NCI-H69 (cell line): ENCODE measurements at regions not wholly inside any gene's neighbourhood (a gene's known extent, or its start where the extent isn't known, plus 50 kb on each side); places are given as distances from the start of the nearest gene placed in this dataset.
A peak's percentile ranks its signal among the peaks of the same experiment; 100 is the strongest.
"Not testable (repeated sequence)": the region's sequence is repeated elsewhere in the genome, so short reads cannot be mapped to it uniquely, and the experiment has no call there.

Experiments
- DNase-seq: peaks from one replicate; lab custom pipeline; 2025; lab: John Stamatoyannopoulos, UW

DNA sequence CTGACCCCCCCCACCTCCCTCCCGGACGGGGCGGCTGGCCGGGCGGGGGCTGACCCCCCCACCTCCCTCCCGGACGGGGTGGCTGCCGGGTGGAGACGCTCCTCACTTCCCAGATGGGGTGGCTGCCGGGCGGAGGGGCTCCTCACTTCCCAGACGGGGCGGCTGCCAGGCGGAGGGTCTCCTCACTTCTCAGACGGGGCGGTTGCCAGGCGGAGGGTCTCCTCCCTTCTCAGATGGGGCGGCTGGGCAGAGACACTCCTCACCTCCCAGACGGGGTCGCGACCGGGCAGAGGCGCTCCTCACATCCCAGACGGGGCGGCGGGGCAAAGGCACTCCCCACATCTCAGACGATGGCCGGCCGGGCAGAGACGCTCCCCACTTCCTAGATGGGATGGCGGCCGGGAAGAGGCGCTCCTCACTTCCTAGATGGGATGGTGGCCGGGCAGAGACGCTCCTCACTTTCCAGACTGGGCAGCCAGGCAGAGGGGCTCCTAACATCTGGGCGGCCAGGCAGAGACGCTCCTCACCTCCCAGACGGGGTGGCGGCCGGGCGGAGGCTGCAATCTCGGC, 597.6 kb downstream of the ZEB2 start:
- DNase-seq = not testable (repeated sequence)

DNA sequence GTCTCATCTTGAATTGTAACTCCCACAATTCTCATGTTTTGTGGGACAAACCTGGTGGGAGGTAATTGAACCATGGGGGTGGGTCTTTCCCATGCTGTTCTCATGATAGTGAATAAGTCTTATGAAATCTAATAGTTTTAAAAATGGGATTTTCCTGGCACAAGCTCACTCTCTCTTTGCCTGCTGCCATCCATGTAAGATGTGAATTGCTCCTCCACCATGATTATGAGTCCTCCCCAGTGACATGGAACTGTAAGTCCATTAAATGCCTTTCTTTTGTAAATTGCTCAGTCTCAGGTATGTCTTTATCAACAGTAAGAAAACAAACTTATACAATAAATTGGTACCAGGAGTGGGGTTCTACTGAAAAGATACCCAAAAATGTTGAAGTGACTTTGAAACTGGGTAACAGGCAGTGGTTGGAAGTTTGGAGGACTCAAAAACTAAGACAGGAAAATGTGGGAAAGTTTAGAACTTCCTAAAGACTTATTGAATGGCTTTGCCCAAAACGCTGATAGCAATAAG, 601.4 kb downstream of the ZEB2 start:
- DNase-seq = no peak

DNA sequence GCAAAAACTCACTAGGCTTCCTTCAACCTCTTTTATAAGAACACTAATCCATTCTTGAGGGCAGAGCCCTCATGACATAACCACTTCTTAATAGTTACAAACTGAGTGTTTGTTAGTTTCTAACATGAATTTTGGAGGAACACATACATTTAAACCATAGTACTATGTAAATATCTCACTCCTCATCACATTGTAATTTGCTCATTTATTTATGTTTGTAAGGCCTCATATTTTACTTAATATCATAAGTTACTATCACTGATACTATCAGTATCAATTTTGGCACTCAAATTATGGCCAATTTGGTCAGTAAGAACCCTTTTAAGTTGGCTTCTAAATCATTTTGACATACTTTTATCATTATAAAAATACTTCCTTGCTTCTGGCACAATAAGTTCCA, 603.1 kb downstream of the ZEB2 start:
- no peak for DNase-seq

DNA sequence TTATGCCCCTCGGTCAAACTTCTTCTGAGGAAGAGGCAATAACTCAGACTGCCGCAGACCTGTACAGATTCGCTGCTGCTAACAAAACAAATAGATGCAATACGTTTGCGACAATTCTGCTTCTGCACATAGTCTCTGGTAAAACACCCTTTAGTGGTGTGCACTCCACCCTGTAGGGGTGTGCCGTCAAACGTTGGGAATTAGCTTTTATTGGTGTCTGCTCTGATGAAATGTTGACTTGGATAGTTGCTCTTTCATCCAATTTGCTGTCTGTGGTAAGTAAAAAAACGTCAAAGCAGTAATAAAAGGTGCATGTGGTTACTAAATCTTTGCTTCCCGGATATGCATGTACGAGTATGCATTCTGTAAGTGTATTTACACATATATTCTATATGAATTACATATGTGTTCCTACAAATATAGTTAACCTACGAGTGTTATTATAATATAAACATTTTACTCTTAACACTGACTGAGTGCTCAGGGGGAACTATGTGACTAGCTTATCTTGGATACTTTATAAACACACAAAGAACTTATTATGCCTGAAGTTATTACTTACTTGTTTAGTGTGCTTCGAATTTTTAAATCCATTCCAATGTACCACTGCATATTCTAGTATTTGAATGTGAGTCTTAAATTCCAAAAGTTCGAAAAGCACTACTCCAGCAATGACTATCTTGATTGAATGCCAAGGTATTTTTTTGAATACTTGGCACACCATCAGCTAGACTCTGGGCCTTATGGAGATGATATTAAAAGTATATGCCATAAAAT, 610.2 kb downstream of the ZEB2 start:
- no peak for DNase-seq

DNA sequence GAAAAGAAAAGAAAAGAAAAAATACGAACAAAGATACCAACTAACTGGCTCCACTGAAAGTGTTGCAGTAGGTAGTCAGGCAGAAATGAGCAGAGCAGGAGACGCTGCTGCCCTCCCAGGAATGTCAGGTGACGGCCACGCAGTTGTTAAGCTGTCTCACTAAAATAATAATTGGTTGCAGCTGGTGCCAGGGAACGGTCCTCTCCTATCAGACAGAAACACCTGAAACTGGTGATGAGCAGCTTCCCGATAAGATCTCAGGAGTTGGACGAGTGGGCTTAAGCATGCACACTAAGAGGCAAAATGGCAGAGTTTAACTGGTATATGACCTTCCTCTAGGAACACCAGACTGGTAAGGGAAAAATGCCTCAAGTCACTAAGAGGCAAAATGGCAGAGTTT, 611.1 kb downstream of the ZEB2 start:
- no peak for DNase-seq

DNA sequence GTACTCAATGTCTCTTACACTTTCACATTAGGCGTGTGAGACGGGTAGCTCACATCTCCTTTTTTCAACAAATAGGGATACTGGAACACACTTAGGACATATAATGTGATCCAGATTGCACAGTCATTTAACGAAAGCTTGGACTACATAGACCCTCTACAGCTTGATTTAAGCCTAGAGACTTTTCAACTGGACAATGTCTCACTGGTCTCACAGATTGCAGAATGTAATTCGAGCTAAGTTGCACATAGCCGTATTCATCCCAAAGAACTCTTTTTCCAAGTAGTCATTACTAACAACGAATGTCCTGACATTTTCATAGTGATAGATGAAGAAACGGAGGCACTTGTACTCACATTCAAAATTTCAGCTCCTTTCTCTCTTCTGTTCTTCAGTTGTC, 612.1 kb downstream of the ZEB2 start:
- DNase-seq = no peak

DNA sequence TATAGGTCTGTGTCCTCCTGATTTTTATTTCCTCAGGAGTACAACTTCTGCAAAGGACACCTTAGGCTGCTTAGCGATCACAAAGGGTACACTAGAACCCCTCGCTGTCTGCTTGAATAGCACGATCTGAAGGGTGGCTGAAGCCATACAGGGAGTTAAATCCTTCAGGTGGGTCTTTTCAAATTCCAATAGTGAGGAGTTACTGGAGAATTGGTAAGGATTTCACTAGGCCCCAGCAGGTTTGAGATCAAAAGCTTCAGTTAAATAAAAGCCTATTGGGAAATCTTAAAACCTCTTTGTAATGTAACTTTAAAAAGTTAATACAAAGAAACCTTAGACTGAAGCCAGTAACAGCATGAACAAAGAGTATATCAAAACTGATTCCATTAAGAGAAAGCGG, 613.1 kb downstream of the ZEB2 start:
- no peak for DNase-seq

DNA sequence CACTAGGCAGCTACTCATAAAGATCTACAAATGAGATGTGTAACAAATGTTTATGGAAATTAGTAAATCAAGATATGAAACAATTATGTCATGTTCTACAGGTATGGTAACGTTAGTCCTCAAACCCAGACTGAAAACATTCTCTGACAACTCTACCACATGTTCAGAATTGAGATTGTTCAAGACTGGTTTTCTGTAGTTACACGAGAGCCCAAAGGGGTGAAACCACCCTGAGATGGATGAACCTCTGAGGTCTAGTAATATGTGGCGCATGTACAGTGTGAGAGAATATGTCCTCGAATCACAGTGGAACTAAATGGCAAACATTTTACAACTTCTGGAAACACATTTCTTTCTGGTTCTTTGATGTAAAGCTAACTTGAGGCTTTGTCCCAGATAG, 614.3 kb downstream of the ZEB2 start:
- DNase-seq = peak; percentile 2

DNA sequence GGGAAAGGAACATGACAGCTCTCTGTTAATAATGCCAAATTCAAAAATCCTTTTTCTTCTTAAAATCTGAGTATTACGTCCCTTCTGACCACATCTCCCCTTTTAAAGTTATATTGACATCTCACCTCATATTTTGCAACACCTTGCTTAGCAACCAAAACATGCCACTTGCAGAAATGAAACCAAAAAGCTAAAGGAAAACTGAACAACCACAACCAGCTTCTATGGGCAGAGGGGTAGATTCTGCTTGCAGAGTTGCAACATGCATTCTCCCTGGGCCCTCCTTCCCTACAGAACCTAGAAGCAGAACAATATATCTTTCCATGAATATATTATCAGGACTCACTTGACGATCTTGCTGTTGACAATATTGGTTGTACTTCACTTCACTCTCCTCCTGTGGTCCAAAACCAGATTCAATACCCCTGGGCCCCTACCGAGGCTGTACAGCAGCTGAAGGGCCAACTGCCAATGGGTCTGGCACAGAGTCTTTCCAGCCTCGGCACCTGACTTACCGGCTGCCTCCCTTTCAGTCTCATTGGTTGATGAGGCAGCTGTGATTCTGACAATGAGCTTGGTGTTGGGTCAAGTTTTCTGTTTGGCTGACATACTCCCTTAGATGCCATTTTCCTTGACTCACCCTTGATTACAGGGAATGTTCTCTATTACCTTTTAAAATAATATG, 616.6 kb downstream of the ZEB2 start:
- peak; percentile 68 for DNase-seq

DNA sequence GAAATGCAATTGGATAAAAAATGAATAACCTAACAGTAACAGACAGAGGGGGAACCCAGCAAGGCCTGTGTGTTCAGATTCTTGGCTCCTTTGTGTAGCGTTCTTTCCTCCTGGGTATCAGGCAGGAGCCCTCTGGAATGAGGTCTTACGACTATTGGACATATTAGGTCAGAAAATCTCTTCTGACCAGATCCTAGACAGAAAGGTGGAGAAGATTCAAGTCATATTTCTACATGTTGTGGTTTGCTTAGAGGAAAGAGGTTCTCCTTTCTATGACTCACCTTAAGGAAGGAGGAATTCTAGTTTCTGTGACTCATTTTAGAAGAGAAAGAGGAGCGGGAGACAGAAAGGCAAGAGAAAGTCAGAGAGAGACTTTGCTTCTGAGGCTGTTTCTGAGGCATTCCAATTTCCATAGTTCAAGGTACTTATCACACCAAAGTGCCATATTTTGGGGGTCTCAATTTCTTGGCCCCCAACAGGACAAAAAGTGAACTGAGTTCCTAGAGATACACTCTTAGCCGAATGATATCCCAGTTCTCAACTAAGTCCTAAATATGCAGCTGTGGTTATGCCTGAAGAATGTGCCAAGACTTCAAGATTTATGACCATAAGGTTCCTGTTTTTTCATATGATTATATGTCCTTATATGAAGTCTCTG, 618.6 kb downstream of the ZEB2 start:
- no peak for DNase-seq

DNA sequence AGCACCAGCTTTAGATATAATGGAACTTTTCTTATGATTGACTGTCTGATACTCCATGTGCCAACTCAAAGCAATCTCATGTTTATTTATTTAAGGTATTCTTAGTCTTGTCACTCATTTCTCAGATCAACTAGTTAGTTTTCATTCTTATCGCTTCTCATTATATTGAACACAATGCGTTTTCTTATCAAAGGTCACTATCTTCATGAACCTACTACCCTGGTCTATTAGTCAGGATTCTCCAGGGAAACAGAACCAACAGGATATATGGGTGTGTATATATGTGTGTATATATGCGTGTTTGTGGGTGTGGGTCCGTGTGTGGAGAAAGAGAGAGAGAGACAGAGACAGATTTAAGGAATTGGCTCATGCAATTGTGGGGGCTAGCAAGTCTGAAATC, 619.9 kb downstream of the ZEB2 start:
- DNase-seq = no peak

DNA sequence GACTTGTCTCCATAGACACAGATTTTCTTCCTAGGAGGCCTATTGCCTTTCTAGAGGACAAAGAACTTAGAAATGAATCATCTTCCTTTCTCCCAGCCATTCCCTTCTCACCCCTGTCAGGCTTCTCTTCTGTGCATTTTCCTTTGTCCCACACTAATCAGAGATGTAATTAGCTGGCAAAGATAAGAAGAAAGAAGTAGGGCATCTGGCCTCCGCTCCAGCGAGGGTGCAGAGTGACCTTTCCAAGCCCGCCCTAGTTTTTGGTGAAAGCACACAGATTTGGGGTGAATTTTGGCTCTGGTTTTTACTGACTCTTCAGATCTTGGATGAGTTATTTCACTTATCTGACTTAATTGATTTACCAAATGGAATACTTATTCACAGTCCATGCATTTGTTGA, 626.5 kb downstream of the ZEB2 start:
- DNase-seq = peak; percentile 10

DNA sequence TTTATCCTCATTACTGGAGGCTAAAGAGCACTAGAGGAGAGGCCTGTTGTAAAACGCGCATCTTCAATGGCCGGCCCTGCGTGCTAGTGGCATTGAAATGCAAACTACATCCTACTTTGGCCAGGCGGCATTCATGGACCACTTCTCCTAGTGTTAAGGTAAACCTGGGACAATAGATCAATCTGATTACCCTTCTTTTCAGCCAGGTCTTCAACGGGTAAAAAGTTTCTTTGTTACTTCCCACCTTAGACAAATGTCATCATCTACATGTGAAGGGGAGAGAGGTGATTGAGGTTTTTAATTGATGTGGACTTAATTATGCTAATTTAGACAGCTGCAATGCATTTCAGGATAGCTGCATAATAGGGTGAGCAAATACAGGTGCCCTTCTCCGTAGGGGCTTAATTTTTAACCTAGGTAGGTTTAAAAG, 628.0 kb downstream of the ZEB2 start:
- peak; percentile 84 for DNase-seq

DNA sequence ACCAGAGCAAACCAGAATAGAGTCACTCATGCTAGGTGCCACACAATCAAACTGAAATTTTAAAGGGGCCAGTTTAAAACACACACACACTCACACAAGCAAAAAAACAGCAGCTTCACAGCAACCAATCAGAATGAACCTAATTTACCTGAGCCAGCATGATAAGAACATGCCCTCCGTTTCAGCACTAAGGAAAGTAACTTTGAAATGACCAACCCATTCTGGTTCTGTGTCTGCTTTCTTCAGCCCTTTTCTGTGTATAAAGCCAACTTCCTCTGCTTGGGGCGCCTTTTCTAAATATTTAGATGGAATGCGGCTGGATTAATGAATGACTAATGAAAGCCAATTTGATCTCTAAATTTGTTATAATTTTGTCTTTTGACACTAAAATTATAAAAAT, 629.1 kb downstream of the ZEB2 start:
- no peak for DNase-seq

DNA sequence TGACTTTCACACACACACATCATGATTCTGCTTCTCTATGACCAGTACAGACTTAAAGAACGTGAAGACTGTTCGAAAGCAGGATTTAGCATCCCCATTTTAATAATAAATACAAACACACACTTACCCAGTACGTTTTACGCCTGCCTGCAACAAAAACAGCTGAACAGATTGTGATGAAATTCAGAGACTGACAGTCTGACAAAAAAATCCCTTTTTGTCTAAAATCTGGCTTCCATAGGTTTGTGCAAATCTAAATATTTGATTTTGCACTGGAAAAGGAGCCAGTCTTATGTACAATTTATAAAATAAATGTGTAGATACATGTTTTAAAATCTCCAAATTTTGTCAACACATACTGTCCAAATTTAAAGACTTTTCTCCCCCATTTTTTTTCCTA, 630.7 kb downstream of the ZEB2 start:
- no peak for DNase-seq

DNA sequence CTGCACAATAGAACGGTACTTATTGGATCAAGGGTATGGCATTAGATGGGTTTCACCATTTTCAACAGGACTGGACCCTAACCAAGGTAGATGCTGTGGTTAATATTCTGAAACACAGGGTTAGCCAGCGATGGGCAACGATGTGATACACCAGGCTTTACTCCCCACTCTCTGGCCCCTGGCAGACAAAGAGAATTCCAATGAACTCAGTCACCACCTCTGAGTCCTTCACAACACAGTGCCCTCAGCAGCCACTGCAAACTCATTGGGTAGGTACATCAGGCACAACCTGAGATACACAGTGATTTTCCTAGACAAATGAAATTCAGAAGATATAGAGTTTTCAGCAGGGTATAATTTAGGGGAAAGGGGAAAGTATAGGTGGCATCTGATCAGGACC, 634.5 kb downstream of the ZEB2 start:
- no peak for DNase-seq

DNA sequence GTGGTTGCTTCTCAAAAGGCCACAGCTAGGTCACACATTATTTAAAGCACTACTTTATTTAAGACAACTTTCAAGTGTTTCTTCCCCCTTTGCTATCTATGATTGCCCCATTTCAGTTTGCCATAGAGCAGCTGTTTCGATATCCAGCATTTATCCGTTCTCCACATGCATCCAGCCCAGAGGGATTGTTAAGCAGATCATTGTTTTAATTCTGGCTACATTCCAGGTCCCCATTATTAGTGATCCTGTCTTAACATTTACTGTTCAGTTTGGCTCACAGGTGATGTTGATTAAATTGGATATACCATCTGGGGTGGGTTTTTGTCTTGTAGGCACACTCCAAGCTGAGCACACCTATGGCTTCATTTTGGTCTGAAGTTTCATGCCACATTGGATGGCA, 638.7 kb downstream of the ZEB2 start:
- peak; percentile 77 for DNase-seq

DNA sequence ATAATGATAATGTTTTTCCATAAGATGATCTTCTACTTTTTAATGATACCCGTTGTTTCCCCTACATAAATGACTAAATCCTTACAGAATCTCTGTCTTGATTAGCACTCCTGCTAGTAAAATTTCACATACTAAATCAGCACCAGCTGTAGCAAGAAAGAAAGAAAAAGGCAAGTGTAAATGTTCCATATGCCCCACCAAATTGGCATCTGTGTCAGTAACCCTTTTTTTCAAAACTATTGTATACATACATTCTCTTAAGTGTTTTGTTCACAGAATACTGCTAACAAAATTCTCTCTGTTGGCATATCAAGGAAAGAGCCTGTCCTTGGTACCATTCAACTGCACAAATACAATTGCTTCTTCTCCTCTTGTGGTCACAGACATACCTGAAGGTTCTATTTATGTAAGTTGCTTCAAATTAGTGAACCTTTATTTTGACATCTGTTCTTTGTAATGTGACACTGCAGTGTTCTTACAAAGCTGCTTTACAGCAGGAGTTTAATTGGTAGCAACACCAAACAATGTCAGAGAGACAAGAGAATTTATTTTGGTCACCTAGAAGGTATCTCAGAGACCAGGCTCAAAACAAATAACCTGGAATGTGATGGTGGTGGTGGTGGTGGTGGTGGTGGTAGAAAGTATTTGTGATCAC, 641.9 kb downstream of the ZEB2 start:
- peak; percentile 74 for DNase-seq

DNA sequence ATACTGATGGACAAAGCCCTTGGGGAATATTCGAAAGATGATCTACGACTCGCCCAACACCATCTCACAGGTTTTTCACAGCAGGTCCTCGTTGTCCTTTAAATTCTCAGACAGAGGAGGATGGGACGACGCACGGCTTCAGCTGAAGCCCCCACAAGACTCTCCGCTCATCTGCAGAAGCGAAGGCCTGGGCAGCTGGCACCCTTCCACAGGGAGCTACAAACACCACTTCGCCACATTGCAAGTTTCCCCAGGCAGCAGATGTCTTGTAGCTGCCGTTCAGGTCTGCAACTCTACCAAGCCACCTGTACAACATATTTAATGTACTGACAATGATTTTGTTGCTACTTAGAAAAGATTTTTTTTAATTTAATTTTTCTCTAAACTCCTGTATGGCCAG, 642.9 kb downstream of the ZEB2 start:
- peak; percentile 24 for DNase-seq

DNA sequence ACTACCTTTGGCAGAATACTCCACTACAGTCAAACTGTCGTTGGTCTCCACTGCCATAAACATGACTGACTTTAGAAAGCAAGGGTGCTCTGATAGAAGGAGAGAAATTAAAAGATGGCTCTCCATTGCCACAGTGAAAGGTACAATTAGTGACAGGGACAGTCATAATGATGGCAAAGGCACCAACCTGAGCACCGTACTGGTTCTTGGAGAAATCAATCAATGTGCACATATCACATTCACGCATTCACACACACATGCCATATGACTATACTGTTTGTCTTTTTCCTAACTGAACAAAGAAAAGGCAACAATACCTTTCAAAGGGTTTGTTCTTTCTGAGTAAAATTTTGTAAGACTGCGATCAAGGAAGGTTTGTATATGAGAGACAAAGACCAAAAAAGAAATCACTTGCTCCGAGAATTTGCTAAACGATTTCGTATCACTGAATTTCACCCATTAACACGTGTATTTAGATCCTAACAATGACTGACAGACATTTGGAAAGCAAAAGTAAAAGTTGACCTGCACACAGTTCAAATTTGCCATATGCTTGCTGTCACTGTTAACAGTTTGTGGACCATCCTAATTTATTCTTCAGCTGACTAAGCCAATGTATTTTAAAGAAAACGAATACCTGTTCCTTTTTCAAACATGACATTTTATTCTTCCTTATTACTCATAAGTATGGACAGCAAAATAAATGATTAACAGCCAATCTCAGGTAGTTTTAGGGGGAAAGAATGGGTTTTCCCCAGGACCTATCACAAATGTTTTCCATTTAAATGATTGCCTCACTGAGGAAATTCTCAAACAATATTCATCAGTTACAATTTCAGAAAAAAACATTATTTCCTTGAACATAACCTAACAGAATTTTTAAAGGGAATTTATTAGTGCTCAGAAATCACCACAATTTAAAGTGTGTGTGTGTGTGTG, 644.4 kb downstream of the ZEB2 start:
- no peak for DNase-seq

DNA sequence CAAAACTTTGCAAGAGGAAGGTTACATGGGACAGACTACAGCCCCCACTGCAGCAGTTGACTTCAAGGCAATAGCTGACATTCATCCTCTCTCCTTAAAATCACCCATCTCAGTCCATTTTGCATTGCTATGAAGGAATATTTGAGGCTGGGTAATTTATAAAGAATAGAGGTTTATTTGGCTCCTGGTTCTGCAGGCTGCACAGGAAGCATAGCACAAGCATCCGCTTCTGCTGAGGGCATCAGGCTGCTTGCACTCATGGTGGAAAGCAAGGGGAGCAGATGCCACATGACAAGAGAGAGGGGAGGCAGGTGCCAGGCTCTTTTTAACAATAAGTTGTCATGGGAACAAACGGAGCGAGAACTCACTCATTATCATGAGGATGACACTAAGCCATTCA, 646.0 kb downstream of the ZEB2 start:
- no peak for DNase-seq
